PC-9 (cell line): ENCODE measurements at regions not wholly inside any gene's neighbourhood (a gene's known extent, or its start where the extent isn't known, plus 50 kb on each side); places are given as distances from the start of the nearest gene placed in this dataset.

Experiments used
- EZH2 ChIP-seq: fragments of 200-600 bp; sonication (generic); IDR thresholded peaks from 2 replicates; pipeline ENCODE4 v1.8.0; 2017; ENCODE audit warnings: antibody characterized with exemption, low read depth
- TF ChIP-seq, protein P1 (sequence below): fragments of 200-600 bp; sonication (generic); conservative IDR thresholded peaks from 2 replicates; pipeline ENCODE4 v1.6.1; 2017; ENCODE audit warnings: mixed run types, antibody characterized with exemption, mild to moderate bottlenecking, moderate library complexity

DNA sequence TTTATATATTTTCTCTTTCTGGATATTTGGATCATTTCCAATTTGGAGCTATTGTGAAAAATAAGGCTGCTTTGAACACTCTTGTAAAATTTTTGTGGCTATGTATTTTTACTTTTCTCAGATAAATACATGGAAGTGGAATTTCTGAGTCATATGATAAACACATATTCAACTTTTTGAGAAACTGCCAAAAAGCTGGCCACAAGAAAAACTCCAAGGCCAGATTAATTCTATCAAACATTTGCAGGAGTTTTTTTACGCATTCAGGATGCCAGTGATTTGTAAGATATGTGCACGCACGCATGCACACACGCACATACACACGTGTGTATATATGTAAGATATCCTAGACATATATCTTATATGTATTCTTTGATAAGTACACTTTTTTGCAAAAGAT lies 477.5 kb upstream of the SPHKAP start:
- TF ChIP-seq, protein P1, sequence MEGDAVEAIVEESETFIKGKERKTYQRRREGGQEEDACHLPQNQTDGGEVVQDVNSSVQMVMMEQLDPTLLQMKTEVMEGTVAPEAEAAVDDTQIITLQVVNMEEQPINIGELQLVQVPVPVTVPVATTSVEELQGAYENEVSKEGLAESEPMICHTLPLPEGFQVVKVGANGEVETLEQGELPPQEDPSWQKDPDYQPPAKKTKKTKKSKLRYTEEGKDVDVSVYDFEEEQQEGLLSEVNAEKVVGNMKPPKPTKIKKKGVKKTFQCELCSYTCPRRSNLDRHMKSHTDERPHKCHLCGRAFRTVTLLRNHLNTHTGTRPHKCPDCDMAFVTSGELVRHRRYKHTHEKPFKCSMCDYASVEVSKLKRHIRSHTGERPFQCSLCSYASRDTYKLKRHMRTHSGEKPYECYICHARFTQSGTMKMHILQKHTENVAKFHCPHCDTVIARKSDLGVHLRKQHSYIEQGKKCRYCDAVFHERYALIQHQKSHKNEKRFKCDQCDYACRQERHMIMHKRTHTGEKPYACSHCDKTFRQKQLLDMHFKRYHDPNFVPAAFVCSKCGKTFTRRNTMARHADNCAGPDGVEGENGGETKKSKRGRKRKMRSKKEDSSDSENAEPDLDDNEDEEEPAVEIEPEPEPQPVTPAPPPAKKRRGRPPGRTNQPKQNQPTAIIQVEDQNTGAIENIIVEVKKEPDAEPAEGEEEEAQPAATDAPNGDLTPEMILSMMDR, result no peak
- TF ChIP-seq EZH2, result no peak
